Adrenal gland (tissue), 9 donors: ENCODE measurements at regions not wholly inside any gene's neighbourhood (a gene's known extent, or its start where the extent isn't known, plus 50 kb on each side); places are given as distances from the start of the nearest gene placed in this dataset.

Source experiments
- DNase-seq, 7 donors: peaks; one replicate each; pipeline ENCODE4 v3.0.0-alpha.2; 2019 to 2020
- H3K27ac ChIP-seq, 5 donors: fragments of 200-600 bp; sonication (generic) in 4 of 5; 1 replicate in 3 of 5; 2 replicates in 2 of 5; pipeline versions ENCODE4 v1.5.1 to v1.8.0; 2016 to 2020; ENCODE audit warnings: mild to moderate bottlenecking in 1 of 5
- H3K27me3 ChIP-seq: fragments of 200-600 bp; 2 replicates; pipeline ENCODE4 v1.8.0; 2021
- H3K36me3 ChIP-seq, 2 donors: fragments of 200-600 bp; replicated peaks in 1 of 2; 1 replicate in 1 of 2; 2 replicates in 1 of 2; pipeline versions ENCODE4 v1.5.1 to v1.8.0; 2018 to 2022
- H3K4me1 ChIP-seq, 2 donors: fragments of 200-600 bp; replicated peaks in 1 of 2; 1 replicate in 1 of 2; 2 replicates in 1 of 2; pipeline versions ENCODE4 v1.5.1 to v1.8.0; 2018 to 2021
- H3K4me3 ChIP-seq, 4 donors: fragments of 200-600 bp; sonication (generic) in 3 of 4; one replicate each; pipeline ENCODE4 v1.5.1; 2016 to 2018
- H3K9me3 ChIP-seq, 3 donors: fragments of 200-600 bp; sonication (generic) in 1 of 3; replicated peaks in 1 of 3; 1 replicate in 2 of 3; 2 replicates in 1 of 3; pipeline versions ENCODE4 v1.5.1 to v1.8.0; 2016 to 2021
- POLR2A ChIP-seq, 2 donors: fragments of 450-650 bp; IDR thresholded peaks; one replicate each; pipeline ENCODE4 v1.6.1; 2017; ENCODE audit warnings: antibody characterized with exemption in 2 of 2, mild to moderate bottlenecking in 2 of 2, moderate library complexity in 1 of 2
- WGBS, 4 donors: extraction: QIAGEN DNeasy Blood & Tissue Kit in 2 of 4; methylation state at CpG; one replicate each; pipeline versions ENCODE4 v1.1.5 to v1.1.7; 2013 to 2017; 5-methylcytosine and 5-hydroxymethylcytosine counted together
- intact Hi-C, 2 donors: fragments of 100-400 bp; cut with DNase I; formaldehyde crosslinking; loops; one replicate each; pipeline versions ENCODE4 v1.14.1 to v1.15.0; 2022 to 2023
- TF ChIP-seq, protein P1 (sequence below), 6 experiments: fragments of 450-650 bp in 4 of 6; fragments of 200-600 bp in 2 of 6; sonication (generic) in 1 of 6; IDR thresholded peaks; 1 replicate in 5 of 6; 2 replicates in 1 of 6; pipeline versions ENCODE4 v1.5.1 to v1.8.0; 2016 to 2021; ENCODE audit warnings: antibody characterized with exemption in 6 of 6, mild to moderate bottlenecking in 2 of 6, moderate library complexity in 1 of 6
- donor health status: healthy with polysubstance abuse.
- donor health status: Bipolar disorder and iron deficiency.
- donor health status: DM: yes; HTN: yes; CAD: no.
- donor health status: DM: no; HTN: no; CAD: no.
- donor health status: DM: no; HTN: no; CAD: no.

DNA sequence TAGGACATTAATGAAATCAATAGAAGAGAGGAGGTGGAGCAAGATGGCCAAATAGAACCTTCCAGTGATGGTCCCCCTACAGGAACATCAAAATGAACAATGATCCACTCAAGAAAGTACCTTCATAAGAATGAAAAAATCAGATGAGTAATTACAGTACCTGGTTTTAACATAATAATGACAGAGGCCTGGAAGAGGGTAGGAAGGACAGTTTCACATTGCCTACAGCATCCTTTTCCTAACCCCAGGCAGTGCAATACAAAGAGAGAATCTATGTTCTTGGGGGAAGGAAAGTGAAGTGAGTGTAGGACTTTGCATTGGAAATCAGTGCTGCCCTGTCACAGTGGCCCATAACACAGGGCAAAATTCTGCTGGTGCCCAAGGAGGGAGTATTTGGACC lies 81.2 kb upstream of the SPTLC1 start:
- TF ChIP-seq, protein P1, sequence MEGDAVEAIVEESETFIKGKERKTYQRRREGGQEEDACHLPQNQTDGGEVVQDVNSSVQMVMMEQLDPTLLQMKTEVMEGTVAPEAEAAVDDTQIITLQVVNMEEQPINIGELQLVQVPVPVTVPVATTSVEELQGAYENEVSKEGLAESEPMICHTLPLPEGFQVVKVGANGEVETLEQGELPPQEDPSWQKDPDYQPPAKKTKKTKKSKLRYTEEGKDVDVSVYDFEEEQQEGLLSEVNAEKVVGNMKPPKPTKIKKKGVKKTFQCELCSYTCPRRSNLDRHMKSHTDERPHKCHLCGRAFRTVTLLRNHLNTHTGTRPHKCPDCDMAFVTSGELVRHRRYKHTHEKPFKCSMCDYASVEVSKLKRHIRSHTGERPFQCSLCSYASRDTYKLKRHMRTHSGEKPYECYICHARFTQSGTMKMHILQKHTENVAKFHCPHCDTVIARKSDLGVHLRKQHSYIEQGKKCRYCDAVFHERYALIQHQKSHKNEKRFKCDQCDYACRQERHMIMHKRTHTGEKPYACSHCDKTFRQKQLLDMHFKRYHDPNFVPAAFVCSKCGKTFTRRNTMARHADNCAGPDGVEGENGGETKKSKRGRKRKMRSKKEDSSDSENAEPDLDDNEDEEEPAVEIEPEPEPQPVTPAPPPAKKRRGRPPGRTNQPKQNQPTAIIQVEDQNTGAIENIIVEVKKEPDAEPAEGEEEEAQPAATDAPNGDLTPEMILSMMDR (IDR thresholded peaks at IDR 0.05): no peak
- no peak for TF ChIP-seq POLR2A (IDR thresholded peaks at IDR 0.05)
- intact Hi-C loops: no loop called here
- no peak overlapping the region for H3K4me3 ChIP-seq
- no peaks in the 10 kb centered on the region for H3K27me3 ChIP-seq
- no peaks in the 10 kb centered on the region for H3K36me3 ChIP-seq
- no peaks in the 10 kb centered on the region for H3K4me1 ChIP-seq
- H3K27ac ChIP-seq: peak overlapping the region in 3 of 5 donors; percentile 4 to 75 (median 41)
- DNase-seq: no peak
- H3K9me3 ChIP-seq: no peaks in the 10 kb centered on the region

DNA sequence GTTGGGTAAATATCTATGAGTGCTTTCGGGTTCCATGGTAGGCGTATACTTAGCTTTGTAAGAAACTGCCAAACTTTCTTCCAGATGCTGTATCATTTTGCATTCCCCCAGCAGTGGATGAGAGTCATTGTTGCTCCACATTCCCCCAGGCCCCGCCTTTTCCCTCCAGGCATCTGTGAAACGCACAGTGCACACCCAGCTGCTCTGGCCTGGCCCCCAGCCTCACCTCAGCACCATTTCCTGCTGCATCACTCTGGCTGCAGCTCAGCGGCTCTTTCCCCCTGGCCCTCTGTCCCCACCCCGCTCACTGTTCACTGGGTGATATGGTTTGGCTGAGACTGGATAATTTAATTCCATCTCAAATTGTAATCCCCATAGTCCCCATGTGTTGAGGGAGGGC lies 76.6 kb upstream of the SPTLC1 start:
- no peak overlapping the region for H3K4me3 ChIP-seq
- intact Hi-C loops: no loop called here
- H3K4me1 ChIP-seq: no peaks in the 10 kb centered on the region
- H3K27ac ChIP-seq: no peak overlapping the region
- TF ChIP-seq POLR2A (IDR thresholded peaks at IDR 0.05): no peak
- TF ChIP-seq, protein P1 (IDR thresholded peaks at IDR 0.05): no peak
- WGBS, 4 donors: 72 to 82% (median 76%) methylated on average over 6 of the region's 6 CpGs
- H3K27me3 ChIP-seq: no peaks in the 10 kb centered on the region
- no peaks in the 10 kb centered on the region for H3K36me3 ChIP-seq
- no peaks in the 10 kb centered on the region for H3K9me3 ChIP-seq
- DNase-seq: no peak

DNA sequence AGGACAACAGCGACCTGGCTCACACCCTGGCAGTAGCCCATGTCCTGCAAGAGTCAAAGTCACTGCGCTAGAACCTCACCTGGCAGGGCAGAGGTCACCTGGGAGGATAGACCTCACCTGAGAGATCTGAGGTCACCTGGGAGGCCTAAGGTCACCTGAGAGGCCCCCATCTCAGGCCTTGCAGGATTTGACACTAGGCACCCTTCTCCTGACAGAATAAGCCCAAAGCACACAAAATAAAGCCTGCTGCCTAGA lies 75.2 kb upstream of the SPTLC1 start:
- no peaks in the 10 kb centered on the region for H3K9me3 ChIP-seq
- no peak for DNase-seq
- no peaks in the 10 kb centered on the region for H3K36me3 ChIP-seq
- H3K27me3 ChIP-seq: no peaks in the 10 kb centered on the region
- 84 to 93% methylated on average over 2 of the region's 2 CpGs; no CpG with 5 or more reads in 2 of the 4 donors for WGBS, 4 donors
- H3K4me1 ChIP-seq: no peaks in the 10 kb centered on the region
- H3K4me3 ChIP-seq: no peak overlapping the region
- no peak for TF ChIP-seq POLR2A (IDR thresholded peaks at IDR 0.05)
- no peak overlapping the region for H3K27ac ChIP-seq
- intact Hi-C loops: no loop called here

DNA sequence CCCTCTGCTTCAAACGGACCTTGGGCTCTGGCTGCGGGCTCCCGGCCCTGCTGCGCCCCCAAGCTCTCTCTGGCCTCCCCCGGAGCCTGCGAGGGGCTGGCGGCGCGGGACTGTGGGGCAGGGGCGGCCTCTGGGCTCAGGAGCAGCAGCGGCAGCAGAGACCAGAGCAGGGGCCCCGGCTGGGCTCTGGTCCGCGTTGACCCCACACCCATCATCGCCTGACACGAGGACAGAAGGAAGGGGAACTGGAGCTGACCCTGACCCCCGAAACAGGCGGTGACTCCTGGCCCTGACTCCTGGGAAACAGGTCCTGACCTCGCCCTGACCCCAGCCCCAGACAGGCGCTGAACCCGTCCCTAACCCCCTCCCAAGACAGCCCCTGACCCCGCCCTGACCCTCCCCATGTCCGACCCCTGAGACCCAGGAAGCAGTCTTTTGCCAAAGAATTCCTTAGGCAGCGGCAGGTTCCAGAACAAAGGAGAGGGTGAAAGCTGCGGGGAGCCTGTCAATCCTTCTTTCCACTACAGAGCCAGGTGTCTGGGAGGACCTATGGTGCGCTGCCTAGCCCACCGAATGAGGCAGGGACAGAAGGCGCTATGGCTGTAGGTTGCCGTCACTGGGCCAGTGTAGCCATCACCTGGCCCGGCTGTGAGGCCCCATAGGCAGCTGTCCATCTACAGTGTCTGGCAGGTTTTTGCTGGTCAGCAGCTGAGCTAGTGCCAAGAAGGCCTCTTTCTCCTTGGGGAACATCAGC lies 74.7 kb upstream of the SPTLC1 start:
- no peak for DNase-seq
- no peak overlapping the region for H3K4me3 ChIP-seq
- TF ChIP-seq, protein P1 (IDR thresholded peaks at IDR 0.05): no peak
- no peak for TF ChIP-seq POLR2A (IDR thresholded peaks at IDR 0.05)
- WGBS, 4 donors: 57 to 87% (median 70%) methylated on average over 10 to 30 of the region's 30 CpGs
- H3K4me1 ChIP-seq: no peaks in the 10 kb centered on the region
- intact Hi-C loops: no loop called here
- no peak overlapping the region for H3K27ac ChIP-seq
- H3K36me3 ChIP-seq: no peaks in the 10 kb centered on the region
- H3K9me3 ChIP-seq: no peaks in the 10 kb centered on the region
- no peaks in the 10 kb centered on the region for H3K27me3 ChIP-seq
